Hematopoietic multipotent progenitor cell treated with erythropoietin and hydrocortisone succinate and interleukin-3 and kit ligand, for 8 days (in vitro differentiated cells): ENCODE measurements at regions not wholly inside any gene's neighbourhood (a gene's known extent, or its start where the extent isn't known, plus 50 kb on each side); places are given as distances from the start of the nearest gene placed in this dataset.
"Not testable (repeated sequence)": the region's sequence is repeated elsewhere in the genome, so short reads cannot be mapped to it uniquely, and the experiment has no call there.

ENCODE experiments used
- DNase-seq: peaks from one replicate; pipeline ENCODE4 v3.0.0-alpha.2; 2015

DNA sequence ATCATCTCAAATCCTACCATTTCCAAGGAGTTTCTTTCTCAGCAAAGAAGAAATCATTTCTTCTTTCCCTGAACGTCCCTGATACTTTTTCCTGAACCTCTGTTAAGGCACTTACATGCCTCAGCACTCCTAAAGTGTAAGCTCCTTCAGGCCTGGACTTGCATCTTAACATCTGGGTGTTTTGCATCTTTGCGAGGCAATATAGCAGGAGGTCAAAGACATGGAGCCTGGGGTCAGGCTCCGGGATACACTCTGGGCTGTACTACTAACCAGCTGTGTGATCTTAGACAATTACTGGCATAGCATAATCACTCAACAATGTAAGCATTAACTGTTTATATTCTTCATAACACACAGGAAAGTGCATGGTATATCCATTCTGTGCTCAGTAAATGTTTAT lies 275.5 kb upstream of the BOD1L1 start:
- no peak for DNase-seq

GRCh38 chr4:13903901-13904300 lies 276.4 kb upstream of the BOD1L1 start:
- no peak for DNase-seq

DNA sequence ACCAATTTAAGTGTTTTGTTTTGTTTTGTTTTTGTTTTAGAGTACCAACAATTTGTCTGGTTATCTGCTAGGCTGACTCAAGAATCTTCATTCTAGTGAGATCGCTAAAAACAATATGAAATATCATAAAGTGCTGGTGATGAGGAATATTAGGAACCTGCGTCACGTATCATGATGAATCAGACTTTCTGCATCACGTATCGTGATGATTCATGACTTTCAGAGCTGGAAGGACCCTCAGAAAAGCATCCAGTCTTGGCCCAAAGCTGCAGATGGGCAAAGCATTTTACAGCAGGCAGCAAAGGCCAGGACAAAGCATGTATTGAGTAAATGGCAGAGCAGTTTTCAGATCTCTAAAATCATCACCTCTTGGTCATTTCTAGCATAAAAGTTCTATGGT lies 278.0 kb upstream of the BOD1L1 start:
- DNase-seq, result no peak

DNA sequence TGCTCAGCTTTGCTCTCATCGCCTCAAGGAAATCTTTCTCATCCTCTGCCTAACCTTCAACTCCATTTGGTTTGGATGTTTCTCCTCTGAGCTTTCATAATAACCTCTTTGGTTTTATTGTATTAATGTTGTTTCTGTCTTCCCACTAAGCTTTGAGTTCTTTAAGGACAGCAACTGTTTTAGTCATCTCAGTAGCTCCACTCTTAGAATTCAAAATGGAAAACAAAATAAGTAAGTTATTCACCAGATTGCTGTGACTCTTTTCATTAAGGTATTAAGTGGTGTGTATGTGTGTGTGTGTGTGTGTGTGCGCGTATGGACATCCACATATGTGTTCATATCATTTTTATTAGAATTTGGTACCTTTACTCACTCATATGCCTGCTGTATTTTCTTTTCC lies 279.2 kb upstream of the BOD1L1 start:
- DNase-seq, result no peak

DNA sequence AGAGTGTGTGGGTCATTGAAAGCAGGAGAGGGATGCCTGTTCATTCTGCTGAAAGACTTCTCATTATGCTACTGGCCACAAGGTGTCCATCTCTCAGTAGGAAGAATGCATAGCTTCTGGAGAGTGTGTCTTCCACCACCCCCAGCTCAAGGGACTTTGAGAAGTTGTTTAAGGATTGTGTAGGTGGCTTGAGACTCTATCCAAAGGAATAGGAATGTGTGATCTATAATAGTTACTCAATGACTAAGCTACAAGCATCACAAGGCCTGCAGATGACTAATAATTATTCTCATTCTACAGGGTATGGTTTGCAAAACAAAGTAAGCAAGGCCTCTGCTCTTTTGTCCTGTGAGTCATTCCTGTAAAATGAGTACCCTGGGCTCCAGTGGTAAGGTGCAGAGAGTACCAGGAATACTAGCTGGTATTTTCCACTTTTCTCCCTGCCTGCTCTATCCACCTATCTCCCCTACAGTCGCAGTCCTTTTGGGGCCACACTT lies 279.8 kb upstream of the BOD1L1 start:
- DNase-seq, result no peak

DNA sequence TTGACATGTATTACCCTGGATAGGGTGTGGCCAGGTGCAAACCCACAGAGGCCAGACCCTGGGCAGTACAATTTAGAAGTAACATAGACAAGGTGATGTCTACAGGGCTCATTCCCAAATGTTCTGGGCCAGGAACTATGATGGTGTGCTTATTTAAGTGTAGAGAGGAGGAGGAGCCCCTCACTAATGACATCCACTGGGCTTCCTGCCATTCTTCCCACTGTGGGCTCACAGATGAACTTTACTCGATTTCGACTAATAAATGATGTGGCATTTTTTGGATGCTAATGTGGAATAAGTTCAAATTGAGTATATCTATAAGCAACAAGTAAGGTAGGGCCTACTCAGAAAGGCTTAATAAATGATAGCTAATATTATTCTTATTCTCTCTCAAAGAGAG lies 280.9 kb upstream of the BOD1L1 start:
- DNase-seq, result no peak

DNA sequence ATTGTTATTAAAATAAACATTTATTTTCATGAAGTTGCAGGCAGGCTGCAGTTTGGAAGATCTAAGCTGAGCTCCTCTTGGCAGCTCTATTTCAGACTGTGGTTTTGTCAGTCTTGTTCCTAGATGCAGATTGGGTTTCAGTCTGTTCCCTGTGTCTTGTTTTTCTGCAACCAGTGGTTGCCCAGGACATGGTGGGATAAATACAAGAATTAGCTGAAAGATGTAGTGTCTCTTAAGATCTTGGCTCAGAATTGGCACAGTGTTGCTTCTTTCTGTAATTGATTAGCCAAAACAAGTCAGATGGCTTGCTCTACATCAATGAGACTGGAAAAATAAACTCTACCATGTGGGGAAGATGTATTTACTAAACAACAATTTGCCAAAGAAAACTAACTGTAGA lies 283.0 kb upstream of the BOD1L1 start:
- no peak for DNase-seq

- DNase-seq, result no peak
Observed at GRCh38 chr4:13911256-13911655, 283.7 kb upstream of the BOD1L1 start.

GRCh38 chr4:13912436-13912925 lies 285.0 kb upstream of the BOD1L1 start:
- DNase-seq, result no peak

DNA sequence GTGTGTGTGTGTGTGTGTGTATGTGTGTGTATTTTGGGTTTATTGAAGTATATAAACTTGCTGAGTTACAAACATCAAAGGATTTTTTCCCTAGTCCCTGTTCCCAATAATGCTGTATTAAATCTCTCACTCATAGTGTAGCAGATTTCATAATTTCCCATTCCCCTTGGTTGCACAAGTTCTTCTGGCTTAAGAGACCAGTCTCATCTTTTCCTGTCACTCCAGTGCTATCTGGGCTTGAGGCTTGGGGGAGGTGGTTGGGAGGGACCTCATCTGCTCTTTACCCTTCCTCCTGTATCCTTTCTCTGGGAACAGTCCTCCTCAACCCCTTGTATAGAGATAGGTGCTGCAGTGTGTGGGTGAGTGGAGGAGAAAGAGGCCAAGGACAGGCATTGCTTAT lies 285.4 kb upstream of the BOD1L1 start:
- DNase-seq, result no peak

- DNase-seq, result no peak
Observed at GRCh38 chr4:13917015-13917414, 289.5 kb upstream of the BOD1L1 start.

DNA sequence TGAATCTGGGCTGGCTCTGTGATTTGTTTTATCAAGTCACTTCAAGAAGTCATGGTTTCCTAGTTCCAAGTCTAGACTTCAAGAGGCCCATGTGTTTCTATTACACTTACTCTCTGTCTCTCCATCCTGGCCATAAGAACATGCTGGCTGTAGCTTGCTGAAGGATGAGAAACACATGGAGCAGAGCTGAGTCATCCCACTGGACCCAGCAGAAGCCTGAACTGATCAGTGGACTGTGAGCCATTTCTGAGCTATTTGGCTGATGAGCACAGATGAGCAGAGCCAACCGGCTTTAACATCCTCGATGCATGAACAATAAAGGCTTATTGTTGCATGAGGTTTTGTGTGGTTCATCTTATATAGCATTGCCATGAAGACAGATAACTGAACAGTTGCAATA lies 290.6 kb upstream of the BOD1L1 start:
- no peak for DNase-seq

DNA sequence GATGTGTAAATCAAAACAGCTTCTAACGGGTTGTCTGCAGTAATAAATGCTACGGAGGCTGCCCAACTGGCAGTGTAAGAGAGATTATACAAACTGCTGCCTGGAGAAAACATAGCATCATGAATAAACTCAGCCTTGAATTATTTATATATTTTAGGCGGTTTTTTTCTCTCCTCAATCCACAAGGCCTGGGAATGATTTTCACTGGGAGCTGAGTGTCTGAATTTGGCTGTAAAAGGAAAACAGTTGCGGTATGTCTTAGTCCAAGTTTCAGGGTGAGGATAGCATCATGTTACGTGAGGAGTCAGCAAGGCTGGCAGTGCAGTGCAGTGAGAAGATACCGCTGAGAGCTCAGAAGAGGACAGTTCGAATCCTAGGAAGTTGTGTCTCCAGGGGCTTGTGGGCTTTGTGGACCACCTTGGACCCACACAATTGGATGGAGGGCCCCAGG lies 291.5 kb upstream of the BOD1L1 start:
- no peak for DNase-seq

DNA sequence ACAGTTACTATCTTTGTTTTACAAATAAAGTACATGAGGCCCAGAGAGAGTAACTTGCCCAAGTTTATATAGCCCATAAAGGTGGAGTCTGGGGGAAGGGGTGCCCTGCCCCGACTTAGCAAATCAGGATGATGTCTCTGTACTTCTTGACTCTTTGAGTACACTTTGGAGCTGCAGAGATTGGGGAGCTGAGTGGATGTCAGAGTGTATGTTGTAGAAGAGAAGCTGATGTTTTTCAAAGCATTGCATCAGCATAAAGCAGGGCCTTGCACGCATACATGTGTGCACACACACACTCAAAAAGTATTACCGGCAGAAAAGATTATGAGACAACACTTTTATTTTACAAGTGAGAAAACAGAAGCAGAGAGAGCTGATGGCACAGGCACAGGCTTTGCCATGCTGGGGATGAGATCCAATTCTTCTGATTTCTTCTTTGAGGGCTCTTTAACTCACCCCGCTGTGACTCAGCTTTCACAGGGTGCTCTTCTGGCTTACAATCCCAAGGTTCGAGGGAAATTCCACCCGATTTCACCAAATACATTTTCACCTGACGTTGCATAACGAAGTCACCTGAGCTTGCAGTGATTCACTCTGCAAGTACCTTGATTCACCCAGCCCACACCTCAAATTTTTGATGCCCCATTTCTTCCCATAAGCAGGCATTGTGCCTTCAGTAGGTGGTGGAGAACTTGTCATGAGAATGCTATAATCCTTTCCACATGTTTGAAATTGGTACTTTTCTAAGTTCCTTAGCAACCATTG lies 292.8 kb upstream of the BOD1L1 start:
- DNase-seq, result no peak

DNA sequence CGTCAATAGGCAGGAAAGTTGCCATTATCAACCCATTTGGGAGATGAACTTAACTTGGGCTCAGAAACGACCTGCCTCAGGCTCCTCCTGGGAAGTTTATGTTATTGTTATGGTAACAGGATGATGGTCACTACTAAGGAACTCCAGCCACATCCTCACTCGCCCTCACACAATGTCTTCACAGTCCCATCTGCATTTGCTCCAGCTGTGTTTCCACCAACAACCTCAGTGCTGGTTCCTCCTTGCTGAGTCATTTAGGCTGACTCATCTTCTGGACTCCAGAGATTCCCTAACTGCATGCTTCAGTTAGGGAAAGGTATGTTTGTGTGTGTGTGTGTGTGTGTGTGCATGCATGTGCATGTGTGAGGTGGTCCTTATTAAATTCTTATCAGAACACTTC lies 293.4 kb upstream of the BOD1L1 start:
- DNase-seq, result peak; percentile 11

DNA sequence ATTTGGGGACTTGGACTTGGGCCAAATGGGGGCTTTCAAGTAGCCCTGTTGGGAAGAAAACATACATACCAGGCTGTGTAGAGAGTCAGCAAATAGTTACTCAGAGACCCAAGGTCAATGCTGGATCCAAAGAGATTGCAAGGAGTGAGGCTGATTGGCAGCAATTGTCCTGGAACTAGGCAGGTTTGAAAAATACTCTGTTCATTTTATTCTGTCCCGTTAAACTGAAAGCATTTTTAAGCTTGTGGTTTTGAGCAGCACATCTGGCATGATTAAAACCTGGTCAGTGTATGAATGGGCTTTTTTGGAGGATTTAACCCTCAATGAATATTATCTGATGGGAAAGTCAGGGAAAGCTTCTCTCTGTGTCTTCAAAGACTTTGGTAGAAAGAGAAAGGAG lies 294.3 kb upstream of the BOD1L1 start:
- DNase-seq, result no peak

- DNase-seq, result no peak
Observed at GRCh38 chr4:13922459-13922858, 294.9 kb upstream of the BOD1L1 start.

DNA sequence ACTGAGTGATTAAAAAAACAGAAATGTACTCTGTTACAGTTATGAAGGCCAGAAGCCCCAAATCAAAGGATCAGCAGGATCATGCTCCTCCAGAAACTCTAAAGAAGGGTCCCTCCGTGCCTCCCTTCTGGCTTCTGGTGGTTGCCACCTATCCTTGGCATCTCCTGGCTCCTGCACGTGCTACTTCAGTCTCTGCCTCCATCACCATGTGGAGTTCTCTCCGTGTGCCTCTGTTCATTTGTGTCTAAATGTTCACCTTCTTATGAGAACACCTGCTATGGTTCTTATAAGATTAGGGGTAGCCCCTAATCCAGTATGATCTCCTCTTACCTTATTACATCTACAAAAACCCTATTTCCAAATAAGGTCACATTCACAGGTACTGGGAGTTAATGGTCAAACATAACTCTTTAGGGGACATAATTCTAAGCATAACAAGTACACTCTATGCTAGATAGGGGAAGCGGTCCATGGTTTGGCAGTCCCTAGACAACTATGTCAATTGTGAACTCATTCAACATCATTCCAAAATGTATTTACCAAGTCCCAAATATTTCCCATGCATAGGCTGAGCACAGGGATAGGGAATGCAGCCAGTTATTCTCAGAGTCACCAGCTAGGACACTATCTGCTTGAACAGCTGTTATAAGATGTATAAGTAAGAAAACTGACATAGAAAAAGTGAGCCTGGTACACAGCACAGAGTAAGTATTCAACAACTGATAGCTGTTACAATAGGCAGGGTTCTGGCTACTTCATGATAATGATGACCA lies 295.5 kb upstream of the BOD1L1 start:
- DNase-seq, result no peak

- not testable (repeated sequence) for DNase-seq
Observed at GRCh38 chr4:13924900-13925299, 297.4 kb upstream of the BOD1L1 start.

- no peak for DNase-seq
Observed at GRCh38 chr4:13928214-13928613, 300.7 kb upstream of the BOD1L1 start.

GRCh38 chr4:13930155-13930554 lies 302.6 kb upstream of the BOD1L1 start:
- no peak for DNase-seq

- DNase-seq, result no peak
Observed at GRCh38 chr4:13933191-13933590, 305.7 kb upstream of the BOD1L1 start.

- no peak for DNase-seq
Observed at GRCh38 chr4:13938299-13938698, 310.8 kb upstream of the BOD1L1 start.

DNA sequence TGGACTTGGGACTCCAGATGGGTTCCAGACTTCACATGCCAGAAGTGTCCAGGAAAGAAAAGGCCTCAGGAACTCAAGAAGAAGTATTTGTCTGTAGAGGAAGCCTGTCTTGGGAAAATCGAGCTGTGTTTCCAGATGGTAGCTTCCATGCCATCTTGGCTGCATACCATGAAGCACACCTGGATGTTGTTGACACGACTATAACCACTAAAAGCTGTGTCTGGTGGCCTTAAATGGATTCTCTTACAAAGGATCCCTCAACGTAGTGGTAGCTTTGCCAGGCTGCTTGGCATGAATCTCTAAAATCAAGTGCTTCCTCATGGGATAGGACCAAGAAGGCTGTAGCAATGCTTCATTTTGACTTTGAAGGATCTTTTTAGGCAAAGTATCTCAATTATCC lies 313.4 kb upstream of the BOD1L1 start:
- DNase-seq, result no peak
